HepG2 (cell line): ENCODE measurements at regions not wholly inside any gene's neighbourhood (a gene's known extent, or its start where the extent isn't known, plus 50 kb on each side); places are given as distances from the start of the nearest gene placed in this dataset.

ENCODE experiments used
- ATAC-seq: fragments of 200-7000 bp; cut with Tn5 transposase; 3 replicates; pipeline ENCODE4 v1.9.1; 2020; ENCODE audit warnings: mild to moderate bottlenecking, moderate library complexity
- BruUV-seq: library from RNA; stranded (reverse); fragments of 400-500 nt; replicated peaks from 2 replicates; lab custom pipeline; 2021; lab: Mats Ljungman, UMichigan
- CTCF ChIA-PET: fragments of 300-600 bp; formaldehyde crosslinking; extraction: SDS; loops from one replicate; lab custom pipeline; 2021; ENCODE audit warnings: low total read pairs, inconsistent platforms, low intra/inter-chr PET ratio; lab: Yijun Ruan, JAX
- POLR2A ChIA-PET: fragments of 350-600 bp; sonication (Branson Sonifier 250); formaldehyde crosslinking; loops from one replicate; lab custom pipeline; 2020; ENCODE audit warnings: antibody characterized with exemption, inconsistent platforms; lab: Yijun Ruan, JAX
- DNase-seq: peaks from one replicate; pipeline ENCODE4 v3.0.0-alpha.2; 2015; ENCODE audit warnings: low spot score
- FAIRE-seq: peaks from 3 replicates; lab custom pipeline; 2011; peaks lifted over from hg19 to GRCh38; lab: Jason Lieb, UNC
- H2AFZ ChIP-seq: one replicate; pipeline ENCODE4 v1.6.1; 2011; ENCODE audit warnings: low read length, inconsistent platforms
- H3K27ac ChIP-seq: fragments of 300-600 bp; 3 replicates; pipeline ENCODE4 v1.8.0; 2011; ENCODE audit warnings: mixed run types, mild to moderate bottlenecking, mixed read lengths, low read length, inconsistent platforms; ENCODE audit not compliant: insufficient read depth; ENCODE audit errors: extremely low read length
- H3K27me3 ChIP-seq, 2 experiments: fragments of 200-600 bp in 1 of 2; 2 replicates in 1 of 2; 3 replicates in 1 of 2; pipeline versions ENCODE4 v1.6.0 to v1.8.0; 2011; ENCODE audit warnings: low read length in 2 of 2, mild to moderate bottlenecking in 2 of 2, moderate library complexity in 2 of 2, inconsistent platforms in 1 of 2; ENCODE audit not compliant: insufficient read depth in 2 of 2, control insufficient read depth in 1 of 2
- H3K36me3 ChIP-seq, 2 experiments: fragments of 200-600 bp in 1 of 2; replicated peaks in 1 of 2; 2 replicates in 1 of 2; 3 replicates in 1 of 2; pipeline versions ENCODE4 v1.5.1 to v1.8.0; 2011; ENCODE audit warnings: low read length in 2 of 2, inconsistent platforms in 1 of 2; ENCODE audit not compliant: insufficient read depth in 2 of 2, control insufficient read depth in 1 of 2
- H3K4me1 ChIP-seq: 2 replicates; pipeline ENCODE4 v1.5.1; 2012; ENCODE audit warnings: low read length, inconsistent platforms; ENCODE audit not compliant: insufficient read depth
- H3K4me2 ChIP-seq: 2 replicates; pipeline ENCODE4 v1.6.0; 2011; ENCODE audit warnings: low read depth, low read length, inconsistent platforms
- H3K4me3 ChIP-seq, 3 experiments: fragments of 200-600 bp in 1 of 3; sonication (generic), shearing (Covaris generic) in 1 of 3; replicated peaks in 1 of 3; 2 replicates each; pipeline ENCODE4 v1.5.1; 2011 to 2016; ENCODE audit warnings: low read length in 3 of 3, inconsistent platforms in 2 of 3, low read depth in 2 of 3, mild to moderate bottlenecking in 2 of 3, control low read depth in 1 of 3, mixed read lengths in 1 of 3; ENCODE audit not compliant: insufficient read depth in 1 of 3
- H3K79me2 ChIP-seq: one replicate; pipeline ENCODE4 v1.6.1; 2011; ENCODE audit warnings: low read length, inconsistent platforms; ENCODE audit not compliant: insufficient read depth
- H3K9ac ChIP-seq: 2 replicates; pipeline ENCODE4 v1.6.0; 2011; ENCODE audit warnings: mild to moderate bottlenecking, low read depth, low read length, inconsistent platforms; ENCODE audit not compliant: insufficient read depth
- H3K9me3 ChIP-seq: 2 replicates; pipeline ENCODE4 v1.5.1; 2012; ENCODE audit warnings: mild to moderate bottlenecking, low read length
- H4K20me1 ChIP-seq: 2 replicates; pipeline ENCODE4 v1.6.0; 2011; ENCODE audit warnings: inconsistent platforms, mild to moderate bottlenecking, low read length, moderate library complexity; ENCODE audit not compliant: insufficient read depth
- ATF6 ChIP-seq: sonication (generic); formaldehyde crosslinking; conservative IDR thresholded peaks from 2 replicates; pipeline ENCODE4 v1.4.0; 2020; ENCODE audit warnings: missing genetic modification reagents
- ATF7-NPFF ChIP-seq: sonication (generic); formaldehyde crosslinking; IDR thresholded peaks from 2 replicates; pipeline ENCODE4 v1.8.1; 2023; ENCODE audit warnings: mild to moderate bottlenecking, low read depth, missing genetic modification reagents, moderate library complexity
- PBX3 ChIP-seq: sonication (generic); formaldehyde crosslinking; IDR thresholded peaks from 2 replicates; pipeline ENCODE4 v1.8.1; 2023; ENCODE audit warnings: missing genetic modification reagents, inconsistent platforms, borderline replicate concordance
- PITX1 ChIP-seq: sonication (generic); formaldehyde crosslinking; IDR thresholded peaks from 2 replicates; pipeline ENCODE4 v1.5.1; 2020; ENCODE audit warnings: mild to moderate bottlenecking, missing genetic modification reagents
- RFX3 ChIP-seq: IDR thresholded peaks from 2 replicates; pipeline ENCODE4 v1.6.1; 2016; ENCODE audit warnings: missing biosample characterization, missing genetic modification reagents
- RNF219 ChIP-seq: sonication (generic); formaldehyde crosslinking; IDR thresholded peaks from 2 replicates; pipeline ENCODE4 v1.5.0; 2020; ENCODE audit warnings: mild to moderate bottlenecking, missing genetic modification reagents
- TFAP4 ChIP-seq: sonication (generic); IDR thresholded peaks from 2 replicates; pipeline ENCODE4 v1.6.1; 2016; ENCODE audit warnings: low read depth, borderline replicate concordance
- ZMAT5 ChIP-seq: sonication (generic); formaldehyde crosslinking; IDR thresholded peaks from 2 replicates; pipeline ENCODE4 v1.5.0; 2020; ENCODE audit warnings: mild to moderate bottlenecking, low read depth, missing genetic modification reagents, borderline replicate concordance
- ZNF468 ChIP-seq: sonication (generic); formaldehyde crosslinking; IDR thresholded peaks from 2 replicates; pipeline ENCODE4 v1.8.0; 2022; ENCODE audit warnings: mild to moderate bottlenecking, moderate library complexity, missing genetic modification reagents
- ZNF576 ChIP-seq: sonication (generic); formaldehyde crosslinking; IDR thresholded peaks from 2 replicates; pipeline ENCODE4 v1.4.0; 2020; ENCODE audit warnings: mild to moderate bottlenecking, missing genetic modification reagents
- ZNF704 ChIP-seq: sonication (generic); formaldehyde crosslinking; IDR thresholded peaks from 2 replicates; pipeline ENCODE4 v1.8.1; 2023; ENCODE audit warnings: mild to moderate bottlenecking, inconsistent platforms, moderate library complexity, missing genetic modification reagents, borderline replicate concordance
- ZNF790 ChIP-seq: sonication (generic); formaldehyde crosslinking; IDR thresholded peaks from 2 replicates; pipeline ENCODE4 v1.8.0; 2022; ENCODE audit warnings: missing genetic modification reagents, mild to moderate bottlenecking, borderline replicate concordance
- ZNF878 ChIP-seq: sonication (generic); formaldehyde crosslinking; IDR thresholded peaks from 2 replicates; pipeline ENCODE4 v1.8.1; 2023; ENCODE audit warnings: mild to moderate bottlenecking, missing genetic modification reagents, moderate library complexity
- WGBS: methylation state at CpG from one replicate; pipeline ENCODE4 v1.1.6; 2017; ENCODE audit warnings: low lambda C conversion rate; 5-methylcytosine and 5-hydroxymethylcytosine counted together
- in situ Hi-C: cut with HindIII; loops from 2 replicates; pipeline ENCODE4 v1.10.0; 2017; ENCODE audit warnings: low pct_unique_long_range_greater_than_20kb; ENCODE audit not compliant: extremely low pct_ligation_motif_present
- intact Hi-C: fragments of 100-400 bp; cut with micrococcal nuclease; formaldehyde crosslinking; loops from one replicate; pipeline ENCODE4 v1.10.0; 2022; ENCODE audit not compliant: unreplicated experiment

GRCh38 chr3:148232389-148232788 is 465.3 kb upstream of the AGTR1 start:
- POLR2A ChIA-PET, result no interaction called here
- Histone ChIP-seq H3K27me3 (no peaks in the 10 kb centered on the region), H3K4me3 (no peak overlapping the region), H3K4me2 (no peak overlapping the region), H3K4me1 (no peaks in the 10 kb centered on the region), H4K20me1 (no peaks in the 10 kb centered on the region), H2AFZ (no peak overlapping the region), H3K27ac (no peak overlapping the region), H3K79me2 (no peaks in the 10 kb centered on the region), H3K9me3 (no peaks in the 10 kb centered on the region), H3K36me3 (no peaks in the 10 kb centered on the region), H3K9ac (no peak overlapping the region)
- FAIRE-seq (no peak), DNase-seq (no peak), ATAC-seq (no peak)
- 13% methylated on average over 3 of the region's 3 CpGs for WGBS
- intact Hi-C loops, result no loop called here
- in situ Hi-C loops, result no loop called here
- TF ChIP-seq PBX3 (CRISPR knock-in tag) (no peak), RNF219 (no peak), ZNF704 (CRISPR knock-in tag) (no peak), TFAP4 (no peak), ZNF878 (CRISPR knock-in tag) (no peak), ZNF468 (CRISPR knock-in tag) (no peak), ZNF790 (CRISPR knock-in tag) (no peak), ATF6 (CRISPR knock-in tag) (no peak), ZNF576 (CRISPR knock-in tag) (no peak), RFX3 (CRISPR knock-in tag) (no peak), ZMAT5 (CRISPR knock-in tag) (no peak), PITX1 (CRISPR knock-in tag) (no peak), ATF7-NPFF (CRISPR knock-in tag) (no peak)
- no TSS peak for BruUV-seq
- CTCF ChIA-PET, result no interaction called here
